HUES6 (cell line): ENCODE measurements at regions not wholly inside any gene's neighbourhood (a gene's known extent, or its start where the extent isn't known, plus 50 kb on each side); places are given as distances from the start of the nearest gene placed in this dataset.

ENCODE experiments used
- H3K27ac ChIP-seq: 2 replicates; pipeline ENCODE4 v1.7.0; 2013; ENCODE audit warnings: low read depth, mild to moderate bottlenecking, low read length, inconsistent platforms
- H3K27me3 ChIP-seq: 2 replicates; pipeline ENCODE4 v1.6.1; 2013; ENCODE audit warnings: low read length; ENCODE audit not compliant: control insufficient read depth, insufficient read depth
- H3K36me3 ChIP-seq: 2 replicates; pipeline ENCODE4 v1.6.1; 2013; ENCODE audit warnings: low read length; ENCODE audit not compliant: control insufficient read depth, insufficient read depth
- H3K4me1 ChIP-seq: 2 replicates; pipeline ENCODE4 v1.6.1; 2013; ENCODE audit warnings: low read length; ENCODE audit not compliant: control insufficient read depth, insufficient read depth
- H3K4me3 ChIP-seq: 2 replicates; pipeline ENCODE4 v1.5.1; 2013; ENCODE audit warnings: low read depth, low read length
- H3K9ac ChIP-seq: one replicate; pipeline ENCODE4 v1.6.1; 2013; ENCODE audit warnings: mild to moderate bottlenecking, low read length
- H3K9me3 ChIP-seq: 2 replicates; pipeline ENCODE4 v1.6.1; 2013; ENCODE audit warnings: low read depth, low read length; ENCODE audit not compliant: control insufficient read depth, insufficient read depth

DNA sequence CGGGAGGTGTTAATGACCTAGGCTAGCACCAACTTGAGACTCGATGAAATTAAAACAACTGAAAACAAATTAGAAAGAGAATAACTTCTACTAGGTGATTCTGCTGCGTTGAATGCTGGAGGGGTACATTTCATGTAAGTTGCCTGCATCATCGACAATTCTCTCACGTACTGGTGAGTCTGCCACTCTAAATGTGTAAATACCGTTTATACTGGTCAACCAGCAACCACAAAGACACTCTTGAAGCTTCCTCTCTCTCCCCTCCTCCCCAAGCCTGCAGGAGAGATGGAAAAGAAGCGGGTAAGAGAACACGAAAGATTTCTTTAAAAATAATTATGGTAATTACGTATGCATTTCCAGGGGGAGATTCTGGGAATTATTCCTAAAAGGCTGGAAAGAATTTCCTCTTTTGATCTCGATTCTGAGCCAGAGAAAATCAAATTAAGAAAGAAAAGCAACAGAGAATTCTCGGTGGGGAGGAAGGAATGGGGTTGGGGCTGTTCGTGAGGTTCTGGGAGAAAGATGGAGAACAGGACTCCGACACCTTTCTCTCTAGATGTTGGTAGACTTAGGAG, 68.6 kb upstream of the MRTFB start:
- Histone ChIP-seq H3K27me3 (no peaks in the 10 kb centered on the region), H3K36me3 (no peaks in the 10 kb centered on the region), H3K9ac (no peak overlapping the region), H3K4me1 (peaks cover 15% of the 10 kb centered on the region), H3K4me3 (peak overlapping the region; percentile 44; the same call in 1 of the 2 replicates), H3K27ac (no peak overlapping the region), H3K9me3 (no peaks in the 10 kb centered on the region)

DNA sequence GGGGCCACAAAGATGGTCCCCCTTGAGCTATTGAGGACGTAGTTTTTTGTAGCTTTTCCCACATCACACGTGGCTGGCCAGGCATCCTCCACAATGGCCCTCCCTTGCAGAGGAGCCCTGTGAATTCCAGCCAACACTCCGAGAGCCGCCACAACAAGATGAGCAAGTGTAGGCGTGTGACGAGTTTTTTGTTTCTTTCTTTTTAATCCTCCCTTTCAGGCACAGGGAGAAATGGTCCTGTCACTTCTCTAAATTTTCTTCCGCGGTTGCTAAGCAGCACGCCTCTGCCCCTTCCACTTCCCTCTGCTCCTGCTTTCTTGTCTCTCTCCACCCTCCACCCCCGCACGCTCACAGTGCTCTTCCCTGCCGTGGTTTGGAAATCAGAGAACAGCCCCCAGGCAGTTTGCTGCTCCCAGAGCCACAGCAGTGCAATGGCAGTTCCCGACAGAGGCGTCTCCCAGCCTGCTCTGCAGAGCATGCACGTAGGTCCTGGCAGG, 68.0 kb upstream of the MRTFB start:
- Histone ChIP-seq H3K36me3 (no peaks in the 10 kb centered on the region), H3K9me3 (no peaks in the 10 kb centered on the region), H3K9ac (no peak overlapping the region), H3K4me3 (peak overlapping the region; percentile 44), H3K27ac (no peak overlapping the region), H3K27me3 (no peaks in the 10 kb centered on the region), H3K4me1 (peaks cover 15% of the 10 kb centered on the region)

DNA sequence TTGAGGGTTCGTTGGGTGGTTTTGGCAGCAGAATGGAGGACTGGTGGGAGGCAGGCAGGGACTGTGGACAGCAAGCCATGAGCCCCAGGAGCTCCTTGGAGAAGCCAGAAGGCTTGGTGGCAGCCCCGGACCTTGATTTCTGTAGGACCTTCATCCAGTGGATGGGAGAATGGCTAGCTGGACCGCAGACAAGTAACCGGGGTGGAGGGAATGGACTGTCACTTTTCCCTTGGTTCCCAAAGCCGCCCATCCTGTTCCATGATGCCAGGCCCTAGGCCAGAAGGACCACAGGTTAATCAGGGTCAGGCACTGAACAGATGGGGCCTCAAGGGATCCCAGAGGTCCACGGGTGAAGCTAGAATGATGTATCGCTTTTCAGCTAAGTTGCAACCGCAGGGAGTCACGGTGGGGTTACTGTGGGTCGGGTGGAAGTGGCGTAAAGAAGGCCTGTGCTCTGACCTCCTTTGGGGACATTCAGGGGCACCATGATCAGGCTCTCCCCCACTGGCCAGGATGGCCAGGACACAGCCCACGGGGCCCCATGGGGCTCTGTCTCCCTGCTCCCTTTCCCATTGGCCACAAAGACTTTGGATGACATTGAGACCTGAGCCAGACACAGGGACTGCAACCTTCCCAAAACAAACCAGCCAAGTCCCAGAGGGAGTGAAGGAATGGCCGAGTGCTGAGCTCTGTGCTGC, 66.9 kb upstream of the MRTFB start:
- Histone ChIP-seq H3K4me3 (no peak overlapping the region), H3K27ac (no peak overlapping the region), H3K9ac (no peak overlapping the region), H3K27me3 (no peaks in the 10 kb centered on the region), H3K4me1 (peaks cover 15% of the 10 kb centered on the region), H3K9me3 (no peaks in the 10 kb centered on the region), H3K36me3 (no peaks in the 10 kb centered on the region)

DNA sequence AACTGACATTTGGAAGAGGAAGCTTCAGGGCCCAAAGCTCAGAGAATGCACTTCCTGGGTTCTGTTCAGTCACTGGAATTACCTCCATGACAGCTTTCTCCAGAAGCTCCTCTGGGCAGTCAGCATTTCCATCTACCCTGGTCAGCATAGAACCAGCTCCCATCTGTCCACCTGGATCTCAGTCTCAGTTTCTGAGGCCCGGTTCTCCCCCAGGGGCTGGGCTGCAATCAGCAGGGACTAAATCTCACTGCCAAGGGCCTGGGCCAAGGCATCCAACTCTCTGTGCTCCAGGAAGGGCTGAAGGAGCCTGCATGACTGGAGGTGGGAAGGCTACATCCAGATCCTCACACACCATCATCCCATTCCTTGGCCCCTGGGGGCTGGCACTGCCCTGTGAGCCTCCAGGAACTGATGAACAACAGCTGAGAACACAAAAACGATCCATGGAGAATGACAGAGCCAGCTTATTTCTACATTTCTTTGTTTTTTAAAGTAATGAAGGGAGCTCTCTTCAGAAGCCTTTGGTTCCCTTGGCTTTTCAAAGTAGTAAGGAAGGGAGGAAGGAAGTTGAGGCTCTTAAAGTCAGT, 66.3 kb upstream of the MRTFB start:
- no peak overlapping the region for H3K9ac ChIP-seq
- H3K36me3 ChIP-seq, result no peaks in the 10 kb centered on the region
- H3K27me3 ChIP-seq, result no peaks in the 10 kb centered on the region
- H3K4me1 ChIP-seq, result peaks cover 20% of the 10 kb centered on the region
- no peak overlapping the region for H3K4me3 ChIP-seq
- H3K9me3 ChIP-seq, result no peaks in the 10 kb centered on the region
- no peak overlapping the region for H3K27ac ChIP-seq

DNA sequence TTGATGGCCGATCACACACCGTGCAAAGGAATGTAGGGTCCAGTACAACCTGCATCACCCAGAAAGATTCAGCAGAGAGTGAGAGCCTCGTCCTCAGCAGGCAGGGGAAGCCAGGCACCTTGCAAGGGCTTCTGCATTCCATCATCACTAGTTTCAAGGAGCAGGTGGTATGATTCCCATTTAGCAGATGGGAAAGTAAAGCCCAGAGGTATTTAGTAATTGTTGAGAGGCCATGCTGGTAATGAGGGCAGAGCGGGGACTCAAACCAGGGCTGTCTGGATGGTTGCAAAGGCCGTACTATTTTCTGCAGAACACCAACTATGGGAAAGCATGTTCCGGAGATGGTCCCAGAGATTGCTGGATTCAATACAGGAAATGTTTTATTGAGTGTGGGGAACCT, 65.8 kb upstream of the MRTFB start:
- Histone ChIP-seq H3K36me3 (no peaks in the 10 kb centered on the region), H3K9ac (no peak overlapping the region), H3K4me3 (no peak overlapping the region), H3K9me3 (no peaks in the 10 kb centered on the region), H3K27ac (no peak overlapping the region), H3K4me1 (peaks cover 21% of the 10 kb centered on the region), H3K27me3 (no peaks in the 10 kb centered on the region)

DNA sequence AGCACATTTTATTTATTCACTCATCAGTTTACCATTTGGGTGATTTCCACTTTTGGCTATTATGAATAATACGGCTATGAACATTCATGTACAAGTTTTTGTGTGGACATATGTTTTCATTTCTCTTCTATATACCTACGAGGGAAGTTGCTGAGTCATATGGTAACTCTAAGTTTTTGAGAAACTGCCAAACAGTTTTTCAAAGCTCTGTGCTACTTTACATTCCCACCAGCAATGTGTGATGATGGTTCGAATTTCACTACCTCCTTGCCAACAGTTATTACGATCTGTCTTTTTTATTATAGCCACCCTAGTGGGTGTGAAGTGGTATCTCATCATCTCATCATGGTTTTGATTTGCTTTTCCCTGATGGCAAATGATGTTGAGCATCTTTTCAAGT, 63.7 kb upstream of the MRTFB start:
- peaks cover 18% of the 10 kb centered on the region for H3K4me1 ChIP-seq
- no peaks in the 10 kb centered on the region for H3K36me3 ChIP-seq
- no peak overlapping the region for H3K9ac ChIP-seq
- no peaks in the 10 kb centered on the region for H3K27me3 ChIP-seq
- no peak overlapping the region for H3K4me3 ChIP-seq
- H3K27ac ChIP-seq, result no peak overlapping the region
- no peaks in the 10 kb centered on the region for H3K9me3 ChIP-seq

DNA sequence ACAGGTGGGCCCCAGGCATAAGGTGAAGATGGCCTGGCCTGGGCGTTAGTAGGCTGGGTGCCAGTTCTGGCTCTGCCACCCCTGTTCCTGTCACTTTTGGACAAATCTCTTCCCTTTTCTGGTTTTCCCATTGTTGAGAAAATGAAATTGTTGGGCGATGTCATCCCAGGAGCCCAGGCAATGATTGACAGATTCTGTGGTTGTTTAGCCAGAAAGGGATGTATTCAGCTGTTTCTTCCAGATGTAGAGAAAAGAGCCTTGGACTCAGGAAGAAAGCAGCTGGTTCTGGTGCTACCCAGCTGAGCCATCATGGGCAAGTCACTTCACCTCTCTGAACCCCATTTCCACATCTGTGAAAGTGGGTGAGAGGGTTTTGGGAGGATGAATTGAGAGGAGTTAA, 60.1 kb upstream of the MRTFB start:
- H3K4me1 ChIP-seq, result peaks cover 33% of the 10 kb centered on the region
- H3K9me3 ChIP-seq, result no peaks in the 10 kb centered on the region
- H3K27me3 ChIP-seq, result no peaks in the 10 kb centered on the region
- H3K27ac ChIP-seq, result no peak overlapping the region
- no peak overlapping the region for H3K9ac ChIP-seq
- no peak overlapping the region for H3K4me3 ChIP-seq
- H3K36me3 ChIP-seq, result no peaks in the 10 kb centered on the region

DNA sequence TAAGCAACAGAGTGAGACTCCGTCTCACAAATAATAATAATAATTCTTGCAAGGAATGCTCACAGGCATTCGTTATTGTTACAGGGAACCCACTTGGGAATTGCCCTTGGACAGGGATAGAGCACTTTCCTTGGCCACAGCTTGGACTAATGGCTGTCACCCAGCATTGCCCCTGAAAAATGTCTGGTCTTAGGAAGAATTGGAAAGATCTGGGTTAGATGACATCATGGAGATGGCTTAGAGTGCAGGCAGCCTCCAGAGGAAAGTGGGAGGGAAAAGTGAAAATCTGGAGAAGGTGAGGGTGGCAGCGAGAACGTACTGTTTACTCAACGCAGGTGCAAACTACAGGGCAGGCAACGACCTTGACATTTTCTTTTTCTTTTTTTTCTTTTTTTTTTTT, 59.3 kb upstream of the MRTFB start:
- H3K9me3 ChIP-seq, result no peaks in the 10 kb centered on the region
- peaks cover 33% of the 10 kb centered on the region for H3K4me1 ChIP-seq
- H3K27me3 ChIP-seq, result no peaks in the 10 kb centered on the region
- H3K4me3 ChIP-seq, result no peak overlapping the region
- no peak overlapping the region for H3K9ac ChIP-seq
- no peak overlapping the region for H3K27ac ChIP-seq
- H3K36me3 ChIP-seq, result no peaks in the 10 kb centered on the region

DNA sequence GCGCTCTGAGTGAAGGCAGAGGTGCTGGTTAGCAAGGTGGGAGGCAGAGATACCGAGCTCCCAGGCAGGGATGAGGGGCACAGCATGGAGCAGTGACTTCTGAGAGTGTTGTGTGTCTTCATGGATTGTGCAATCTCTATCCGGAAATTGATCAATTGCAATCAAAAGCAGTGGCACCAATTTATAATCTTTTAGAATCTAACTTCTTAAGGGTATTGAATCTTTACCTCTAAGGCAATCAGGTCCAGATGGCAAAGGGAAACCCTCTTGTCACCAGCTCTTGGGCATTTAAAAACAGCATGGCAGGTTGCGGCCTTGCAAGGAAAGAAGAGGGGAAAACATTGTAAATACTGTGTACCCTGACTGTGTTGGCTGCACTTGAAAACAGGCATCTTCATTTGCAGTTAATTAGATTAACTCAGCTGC, 58.0 kb upstream of the MRTFB start:
- no peaks in the 10 kb centered on the region for H3K27me3 ChIP-seq
- no peaks in the 10 kb centered on the region for H3K36me3 ChIP-seq
- H3K9me3 ChIP-seq, result no peaks in the 10 kb centered on the region
- no peak overlapping the region for H3K27ac ChIP-seq
- H3K4me3 ChIP-seq, result no peak overlapping the region
- H3K9ac ChIP-seq, result no peak overlapping the region
- peaks cover 33% of the 10 kb centered on the region for H3K4me1 ChIP-seq

DNA sequence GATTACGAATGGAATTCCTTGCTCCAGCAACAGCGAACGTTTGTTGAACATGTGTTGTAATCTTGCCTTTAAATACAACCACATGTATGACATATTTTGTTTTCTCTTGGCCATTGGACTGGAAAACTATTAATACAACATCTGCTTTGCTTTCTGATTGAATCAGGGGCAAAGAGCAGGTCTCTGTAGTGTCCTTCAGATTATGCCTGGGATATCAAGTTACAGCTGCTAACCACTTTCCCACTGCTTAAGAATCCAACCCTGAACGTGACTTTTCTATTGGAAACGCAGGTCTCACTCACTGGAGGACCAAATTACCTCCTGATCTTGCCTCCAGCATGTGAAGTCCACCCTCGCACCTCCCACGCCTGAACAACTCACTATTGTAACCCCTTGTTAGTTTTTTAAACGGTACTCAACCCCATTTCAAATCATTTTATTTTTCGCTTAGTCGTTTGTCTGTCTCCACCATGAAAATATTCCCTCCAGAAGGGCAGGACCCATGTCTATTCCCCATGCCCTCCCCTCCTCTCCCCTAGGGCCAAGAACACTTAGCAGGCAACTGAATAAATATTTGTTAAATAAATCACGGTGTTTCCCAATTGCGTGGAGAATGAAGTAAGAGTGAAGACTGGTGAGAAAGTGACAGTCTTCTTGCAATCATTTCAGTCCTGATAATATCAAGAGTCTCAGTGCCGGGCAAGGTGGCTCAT, 57.4 kb upstream of the MRTFB start:
- no peaks in the 10 kb centered on the region for H3K9me3 ChIP-seq
- no peak overlapping the region for H3K27ac ChIP-seq
- H3K27me3 ChIP-seq, result no peaks in the 10 kb centered on the region
- H3K9ac ChIP-seq, result no peak overlapping the region
- H3K4me3 ChIP-seq, result no peak overlapping the region
- H3K4me1 ChIP-seq, result peaks cover 33% of the 10 kb centered on the region
- no peaks in the 10 kb centered on the region for H3K36me3 ChIP-seq

DNA sequence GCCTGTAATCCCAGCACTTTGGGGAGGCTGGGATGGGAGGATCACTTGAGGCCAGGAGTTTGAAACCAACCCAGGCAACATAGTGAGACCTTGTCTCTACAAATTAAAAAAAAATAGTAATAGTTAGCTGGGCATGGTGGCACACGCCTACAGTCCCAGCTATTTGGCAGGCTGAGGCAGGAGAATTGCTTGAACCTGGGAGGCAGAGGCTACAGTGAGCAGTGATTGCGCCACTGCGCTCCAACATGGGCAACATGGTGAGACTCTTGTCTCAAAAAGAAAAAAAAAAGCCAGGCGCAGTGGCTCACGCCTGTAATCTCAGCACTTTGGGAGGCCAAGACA, 56.9 kb upstream of the MRTFB start:
- Histone ChIP-seq H3K4me1 (peaks cover 33% of the 10 kb centered on the region), H3K36me3 (no peaks in the 10 kb centered on the region), H3K27me3 (no peaks in the 10 kb centered on the region), H3K4me3 (no peak overlapping the region), H3K9ac (no peak overlapping the region), H3K9me3 (no peaks in the 10 kb centered on the region), H3K27ac (no peak overlapping the region)
